T47D (cell line): ENCODE measurements at regions not wholly inside any gene's neighbourhood (a gene's known extent, or its start where the extent isn't known, plus 50 kb on each side); places are given as distances from the start of the nearest gene placed in this dataset.

Experiments
- DNase-seq, 2 experiments: peaks; one replicate each; pipeline versions ENCODE4 v3.0.0 to v3.0.0-alpha.2; 2011 to 2012; ENCODE audit warnings: low read depth in 1 of 2, low spot score in 1 of 2
- JUND ChIP-seq: IDR thresholded peaks from 2 replicates; pipeline ENCODE4 v1.6.1; 2012; ENCODE audit warnings: low read depth
- in situ Hi-C: cut with HindIII; loops from 2 replicates; pipeline ENCODE4 v1.10.0; 2016; ENCODE audit warnings: low sequenced_read_pairs, low pct_unique_long_range_greater_than_20kb

DNA sequence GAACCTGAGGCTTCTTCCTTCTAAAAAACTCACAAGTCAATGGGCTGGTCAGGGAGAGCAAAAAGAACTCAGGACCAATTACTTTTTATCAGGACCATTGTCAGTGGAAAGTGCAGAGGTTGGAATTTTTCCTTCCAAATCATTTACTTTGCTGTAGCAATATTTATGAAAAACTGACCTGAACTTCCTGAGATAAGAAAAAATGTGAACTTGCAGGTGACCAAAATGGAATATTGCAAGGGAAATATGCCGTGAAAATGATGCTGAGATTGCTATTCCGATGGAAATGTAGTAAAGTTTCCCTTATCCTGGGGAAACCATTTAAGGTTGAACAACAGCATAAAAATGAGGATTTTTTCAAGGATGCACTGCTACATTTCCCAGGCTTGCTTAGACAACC, 148.3 kb upstream of the PFKP start:
- TF ChIP-seq JUND: no peak
- no peak for DNase-seq
- in situ Hi-C loops: no loop called here

GRCh38 chr10:2918489-2918888, 148.9 kb upstream of the PFKP start:
- TF ChIP-seq JUND: no peak
- in situ Hi-C loops: no loop called here

GRCh38 chr10:2917926-2918325, 149.4 kb upstream of the PFKP start:
- in situ Hi-C loops: no loop called here
- DNase-seq: no peak
- TF ChIP-seq JUND: no peak

More at GRCh38 chr10:2918489-2918888, 148.9 kb upstream of the PFKP start:
- DNase-seq: no peak

- DNase-seq: no peak
- in situ Hi-C loops: no loop called here
These were observed 151.9 kb upstream of the PFKP start for GRCh38 chr10:2915412-2915811.

GRCh38 chr10:2914741-2915140, 152.6 kb upstream of the PFKP start:
- DNase-seq: no peak
- in situ Hi-C loops: no loop called here
- TF ChIP-seq JUND: no peak

More at GRCh38 chr10:2915412-2915811, 151.9 kb upstream of the PFKP start:
- no peak for TF ChIP-seq JUND

DNA sequence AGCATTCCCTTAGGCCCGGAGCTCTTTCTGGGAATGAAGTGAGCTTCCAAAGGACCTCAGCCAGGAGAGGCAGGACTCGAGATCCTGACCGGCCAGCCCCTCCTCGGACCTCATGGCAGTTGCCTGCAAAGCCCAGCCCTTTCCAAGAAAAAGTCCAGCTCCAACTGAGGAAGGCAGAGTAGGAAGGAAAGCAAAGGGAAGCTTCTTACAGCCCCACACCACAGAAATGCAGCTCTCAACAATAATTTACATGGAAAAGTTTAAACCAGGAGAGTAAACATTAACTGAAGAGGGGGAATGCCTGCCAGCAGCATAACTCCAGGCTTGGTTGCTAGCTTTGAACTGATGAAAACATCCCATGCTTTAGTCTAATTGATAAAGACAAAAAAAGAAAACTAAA, 153.9 kb upstream of the PFKP start:
- in situ Hi-C loops: no loop called here
- TF ChIP-seq JUND: no peak
- no peak for DNase-seq

GRCh38 chr10:2910656-2911055, 156.7 kb upstream of the PFKP start:
- TF ChIP-seq JUND: no peak
- no peak for DNase-seq
- in situ Hi-C loops: no loop called here

GRCh38 chr10:2909921-2910320, 157.4 kb upstream of the PFKP start:
- DNase-seq: no peak
- in situ Hi-C loops: no loop called here
- no peak for TF ChIP-seq JUND

- in situ Hi-C loops: no loop called here
- no peak for TF ChIP-seq JUND
- DNase-seq: no peak
These were observed 158.3 kb upstream of the PFKP start for GRCh38 chr10:2908851-2909630.

GRCh38 chr10:2906974-2907373, 160.4 kb upstream of the PFKP start:
- in situ Hi-C loops: no loop called here
- no peak for DNase-seq
- no peak for TF ChIP-seq JUND

DNA sequence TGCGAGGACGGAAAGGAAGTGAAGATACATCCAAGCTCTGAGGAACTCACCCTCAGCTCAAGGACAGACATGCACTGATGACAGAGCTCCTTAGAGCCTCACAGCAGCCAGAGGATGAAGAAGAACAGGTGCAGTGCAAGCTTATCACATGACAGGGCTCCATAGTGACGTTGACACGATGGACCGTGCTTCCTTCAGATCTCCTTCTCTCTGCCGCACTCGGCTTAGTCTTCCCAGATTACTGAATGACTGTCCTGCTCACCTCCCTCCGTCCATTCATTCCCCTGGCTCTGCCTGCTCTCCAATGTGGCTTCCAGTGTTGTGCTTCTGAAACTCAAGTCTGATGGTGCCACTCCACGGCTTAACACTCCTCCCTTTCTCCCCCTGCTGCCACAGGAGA, 161.5 kb upstream of the PFKP start:
- no peak for TF ChIP-seq JUND
- DNase-seq: no peak
- in situ Hi-C loops: no loop called here

DNA sequence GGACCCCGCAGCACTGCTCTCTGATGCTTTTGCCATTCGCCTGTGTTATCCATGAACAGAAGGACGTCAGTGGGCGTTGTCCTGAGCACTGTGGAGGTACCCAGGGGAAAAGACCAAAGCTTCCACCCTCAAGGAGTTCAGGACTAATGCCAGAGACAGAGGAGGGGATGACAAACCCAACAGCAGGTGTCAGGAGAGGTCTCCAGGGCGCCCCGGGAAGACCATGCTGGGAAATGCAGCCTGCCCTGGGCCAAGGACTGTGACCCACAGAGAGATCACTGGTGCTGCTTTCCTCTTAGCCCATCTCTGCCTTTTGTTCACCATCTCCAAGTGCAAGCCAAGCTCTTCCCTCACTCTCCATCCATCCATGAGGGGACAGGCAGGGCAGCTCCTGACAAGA, 166.8 kb upstream of the PFKP start:
- TF ChIP-seq JUND: no peak
- in situ Hi-C loops: no loop called here
- no peak for DNase-seq

- no peak for TF ChIP-seq JUND
- DNase-seq: no peak
- in situ Hi-C loops: no loop called here
These were observed 167.9 kb upstream of the PFKP start for GRCh38 chr10:2899246-2899951.
